ENCODE measurements at regions not wholly inside any gene's neighbourhood (a gene's known extent, or its start where the extent isn't known, plus 50 kb on each side); places are given as distances from the start of the nearest gene placed in this dataset.

DNA sequence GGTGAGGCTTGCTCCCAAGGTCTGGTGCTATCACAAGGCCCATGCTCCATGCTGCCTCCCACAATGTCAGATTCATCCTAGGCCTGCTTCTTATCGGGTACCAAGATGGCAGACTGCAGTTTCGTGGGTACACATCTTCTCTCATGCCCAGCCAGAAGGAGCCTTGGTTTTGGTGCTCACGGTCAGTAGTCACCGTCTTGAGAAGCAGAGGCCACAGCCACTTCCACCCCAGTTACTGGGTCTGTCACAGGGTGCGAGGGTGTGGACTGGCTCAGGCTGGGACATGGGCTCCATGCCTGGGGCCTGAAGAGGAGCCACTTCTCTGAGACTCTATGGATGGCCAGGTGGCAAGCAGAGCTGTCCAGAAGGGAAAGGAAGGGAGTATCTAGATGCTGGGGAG lies 178.8 kb upstream of the HS6ST1 start:
- no peak for TF ChIP-seq EZH2 (IDR thresholded peaks at IDR 0.05; ENCODE audit: low read length, unreplicated experiment)
- no peak for TF ChIP-seq CTCF (conservative IDR thresholded peaks at IDR 0.05; ENCODE audit: low read depth, low read length)
- TF ChIP-seq EZH2phosphoT487 (IDR thresholded peaks at IDR 0.05; ENCODE audit: borderline replicate concordance, low read length): no peak
- H3K27ac ChIP-seq (ENCODE audit: low read length): no peak overlapping the region
- H3K4me2 ChIP-seq (ENCODE audit: low read length): no peak overlapping the region
- H3K4me1 ChIP-seq (ENCODE audit: insufficient read depth, low read length): no peaks in the 10 kb centered on the region
- no peaks in the 10 kb centered on the region for H4K20me1 ChIP-seq (ENCODE audit: low read length)
- ATAC-seq (no peak), DNase-seq (no peak)
- H3K9me2 ChIP-seq (replicated peaks; ENCODE audit: low read length): no peaks in the 10 kb centered on the region
- H3F3A ChIP-seq (ENCODE audit: low read length, unreplicated experiment): no peaks in the 10 kb centered on the region
- no peak overlapping the region for H2AFZ ChIP-seq (ENCODE audit: low read length)
- H3K4me3 ChIP-seq (ENCODE audit: low read length): no peak overlapping the region
- intact Hi-C loops (cut with micrococcal nuclease): no loop called here
- H3K9me3 ChIP-seq (ENCODE audit: low read length): no peaks in the 10 kb centered on the region
- no peak overlapping the region for H3K9ac ChIP-seq (ENCODE audit: low read length)
- no TSS peak for BruUV-seq (replicated peaks)
- CTCF ChIA-PET: no interaction called here
- H3K27me3 ChIP-seq (ENCODE audit: low read length): peaks cover 20% of the 10 kb centered on the region
- POLR2A ChIA-PET (ENCODE audit: unreplicated experiment): no interaction called here
- no peaks in the 10 kb centered on the region for H3K36me3 ChIP-seq (ENCODE audit: low read depth, low read length)
- H3K79me2 ChIP-seq (ENCODE audit: low read length): no peaks in the 10 kb centered on the region

DNA sequence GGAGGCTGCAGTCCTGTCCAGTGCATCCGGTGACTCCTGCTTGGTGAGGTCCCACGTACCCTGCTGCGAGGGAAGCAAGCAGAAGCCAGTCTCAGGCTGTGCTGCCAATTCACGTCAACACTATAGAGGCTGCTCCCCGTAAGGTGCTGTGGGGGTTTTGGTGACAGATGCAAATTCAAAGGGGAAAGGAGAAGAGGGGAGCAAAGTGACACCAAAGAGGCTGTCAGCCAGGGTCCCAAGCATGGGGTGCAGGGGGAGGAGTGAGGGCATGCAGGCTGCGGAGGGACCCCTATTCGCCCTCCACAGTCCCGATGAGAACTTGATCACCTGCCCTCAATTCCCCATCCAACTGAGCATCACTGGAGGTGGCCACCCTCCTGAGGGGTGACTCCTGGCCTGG lies 179.4 kb upstream of the HS6ST1 start:
- H3K36me3 ChIP-seq (ENCODE audit: low read depth, low read length): no peaks in the 10 kb centered on the region
- intact Hi-C loops (cut with micrococcal nuclease): no loop called here
- BruUV-seq (replicated peaks): no TSS peak
- TF ChIP-seq EZH2phosphoT487 (IDR thresholded peaks at IDR 0.05; ENCODE audit: borderline replicate concordance, low read length) (no peak), EZH2 (IDR thresholded peaks at IDR 0.05; ENCODE audit: low read length, unreplicated experiment) (no peak), CTCF (conservative IDR thresholded peaks at IDR 0.05; ENCODE audit: low read depth, low read length) (no peak)
- no peak overlapping the region for H3K9ac ChIP-seq (ENCODE audit: low read length)
- no peaks in the 10 kb centered on the region for H3F3A ChIP-seq (ENCODE audit: low read length, unreplicated experiment)
- no peaks in the 10 kb centered on the region for H3K4me1 ChIP-seq (ENCODE audit: insufficient read depth, low read length)
- H3K9me2 ChIP-seq (replicated peaks; ENCODE audit: low read length): no peaks in the 10 kb centered on the region
- CTCF ChIA-PET: no interaction called here
- ATAC-seq: no peak
- no peak overlapping the region for H2AFZ ChIP-seq (ENCODE audit: low read length)
- no peak overlapping the region for H3K4me3 ChIP-seq (ENCODE audit: low read length)
- no peak for DNase-seq
- H3K79me2 ChIP-seq (ENCODE audit: low read length): no peaks in the 10 kb centered on the region
- H3K9me3 ChIP-seq (ENCODE audit: low read length): no peaks in the 10 kb centered on the region
- no peak overlapping the region for H3K27ac ChIP-seq (ENCODE audit: low read length)
- POLR2A ChIA-PET (ENCODE audit: unreplicated experiment): no interaction called here
- H3K27me3 ChIP-seq (ENCODE audit: low read length): peaks cover 26% of the 10 kb centered on the region
- H4K20me1 ChIP-seq (ENCODE audit: low read length): no peaks in the 10 kb centered on the region
- no peak overlapping the region for H3K4me2 ChIP-seq (ENCODE audit: low read length)

GRCh38 chr2:128498589-128498988 lies 179.9 kb upstream of the HS6ST1 start:
- Histone ChIP-seq H3K4me1 (ENCODE audit: insufficient read depth, low read length) (no peaks in the 10 kb centered on the region), H3F3A (ENCODE audit: low read length, unreplicated experiment) (no peaks in the 10 kb centered on the region), H3K9ac (ENCODE audit: low read length) (no peak overlapping the region), H3K36me3 (ENCODE audit: low read depth, low read length) (no peaks in the 10 kb centered on the region), H2AFZ (ENCODE audit: low read length) (no peak overlapping the region), H3K9me2 (replicated peaks; ENCODE audit: low read length) (no peaks in the 10 kb centered on the region), H3K79me2 (ENCODE audit: low read length) (no peaks in the 10 kb centered on the region), H3K4me3 (ENCODE audit: low read length) (no peak overlapping the region), H4K20me1 (ENCODE audit: low read length) (no peaks in the 10 kb centered on the region), H3K27me3 (ENCODE audit: low read length) (peaks cover 31% of the 10 kb centered on the region), H3K9me3 (ENCODE audit: low read length) (no peaks in the 10 kb centered on the region), H3K27ac (ENCODE audit: low read length) (no peak overlapping the region), H3K4me2 (ENCODE audit: low read length) (no peak overlapping the region)
- no TSS peak for BruUV-seq (replicated peaks)
- intact Hi-C loops (cut with micrococcal nuclease): no loop called here
- no peak for ATAC-seq
- CTCF ChIA-PET: no interaction called here
- POLR2A ChIA-PET (ENCODE audit: unreplicated experiment): no interaction called here
- DNase-seq: no peak
- TF ChIP-seq EZH2phosphoT487 (IDR thresholded peaks at IDR 0.05; ENCODE audit: borderline replicate concordance, low read length): no peak
